ENCODE measurements at regions not wholly inside any gene's neighbourhood (a gene's known extent, or its start where the extent isn't known, plus 50 kb on each side); places are given as distances from the start of the nearest gene placed in this dataset.
A peak's percentile ranks its signal among the peaks of the same experiment; 100 is the strongest.

DNA sequence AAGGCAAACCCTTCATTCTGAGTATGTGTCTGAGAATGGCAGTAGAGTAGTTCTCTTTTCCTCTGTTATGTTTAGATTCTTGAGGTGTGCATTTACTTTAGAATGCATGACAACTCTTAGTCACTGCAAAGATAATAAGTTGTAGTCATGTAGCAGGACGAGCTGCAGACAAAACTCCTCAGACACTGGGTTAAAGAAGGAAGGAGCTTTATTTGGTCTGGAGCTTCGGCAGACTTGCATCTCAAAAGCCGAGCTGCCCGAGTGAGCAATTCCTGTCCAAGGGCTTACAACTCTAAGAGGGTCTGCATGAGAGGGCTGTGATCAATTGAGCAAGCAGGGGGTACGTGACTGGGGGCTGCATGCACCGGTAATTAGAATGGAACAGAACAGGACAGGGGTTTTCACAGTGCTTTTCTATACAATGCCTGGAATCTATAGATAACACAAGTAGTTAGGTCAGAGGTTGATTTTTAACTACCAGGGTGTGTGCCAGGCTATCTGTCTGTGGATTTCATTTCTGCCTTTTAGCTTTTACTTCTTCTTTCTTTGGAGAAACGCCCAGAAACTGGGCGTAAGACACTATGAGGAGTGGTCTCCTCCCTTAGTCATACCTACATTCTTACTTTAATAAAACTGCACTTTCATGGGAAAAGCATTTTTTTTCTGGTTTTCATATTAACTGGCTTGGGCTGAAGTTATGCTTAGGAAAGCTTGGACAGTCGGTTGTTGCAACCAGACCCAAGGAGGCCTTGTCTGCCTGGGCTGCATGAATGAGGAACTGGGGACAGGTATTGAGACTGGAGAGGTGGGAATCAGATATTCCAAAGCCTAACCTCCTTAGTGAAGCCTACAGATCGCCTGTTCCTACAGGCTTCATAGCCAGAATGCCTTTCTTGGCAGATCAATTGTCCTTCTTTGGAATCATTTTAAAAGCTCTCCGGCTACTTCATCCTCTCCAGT is 115.1 kb downstream of the RHOU start:
- no peak for DNase-seq

DNA sequence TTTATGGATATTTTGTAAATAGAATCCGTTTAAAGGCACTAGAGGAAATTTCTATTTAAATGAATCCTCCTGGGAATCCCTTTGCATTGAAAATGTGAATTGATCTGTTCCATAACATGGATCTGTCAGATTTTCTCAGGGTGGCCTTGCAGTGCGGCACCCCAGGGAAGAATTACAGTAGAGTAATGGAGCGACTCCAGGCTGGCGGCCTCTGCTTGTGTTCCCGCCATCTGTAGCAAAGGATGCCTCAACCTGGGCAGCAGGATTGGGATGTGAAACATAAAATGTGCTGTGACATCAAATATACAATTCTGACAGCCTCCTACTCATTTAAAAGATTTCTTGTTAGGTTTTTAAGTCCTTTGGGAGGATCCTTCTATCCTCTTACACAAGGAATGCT is 115.9 kb downstream of the RHOU start:
- DNase-seq, result no peak

- no peak for DNase-seq
These were observed 116.3 kb downstream of the RHOU start for GRCh38 chr1:228851618-228852017.

GRCh38 chr1:228852024-228852423 is 116.7 kb downstream of the RHOU start:
- DNase-seq, result no peak

GRCh38 chr1:228852511-228853088 is 117.3 kb downstream of the RHOU start:
- DNase-seq, result no peak

GRCh38 chr1:228853191-228853590 is 117.9 kb downstream of the RHOU start:
- DNase-seq, result no peak

GRCh38 chr1:228853637-228854036 is 118.4 kb downstream of the RHOU start:
- DNase-seq, result no peak

GRCh38 chr1:228854907-228855306 is 119.6 kb downstream of the RHOU start:
- no peak for DNase-seq

DNA sequence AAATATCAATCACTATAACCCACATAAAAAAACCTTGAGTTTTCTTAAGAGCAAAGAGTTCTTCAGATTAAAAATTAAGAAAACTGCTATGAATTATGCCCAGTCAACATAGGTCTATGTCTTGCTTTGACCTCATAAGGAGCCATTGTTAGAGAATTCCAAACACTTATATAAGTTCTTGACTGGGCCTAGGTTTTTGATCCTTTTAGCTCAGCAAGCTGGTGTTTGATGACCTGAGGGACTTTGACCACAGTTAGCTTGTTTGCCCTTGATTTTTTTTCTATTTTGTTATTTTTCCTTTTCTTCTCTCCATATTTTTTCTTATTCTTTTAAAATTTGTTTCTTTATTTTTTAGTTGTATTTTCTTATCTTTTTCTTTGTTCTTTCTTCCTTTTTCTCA is 122.3 kb downstream of the RHOU start:
- DNase-seq, result no peak

DNA sequence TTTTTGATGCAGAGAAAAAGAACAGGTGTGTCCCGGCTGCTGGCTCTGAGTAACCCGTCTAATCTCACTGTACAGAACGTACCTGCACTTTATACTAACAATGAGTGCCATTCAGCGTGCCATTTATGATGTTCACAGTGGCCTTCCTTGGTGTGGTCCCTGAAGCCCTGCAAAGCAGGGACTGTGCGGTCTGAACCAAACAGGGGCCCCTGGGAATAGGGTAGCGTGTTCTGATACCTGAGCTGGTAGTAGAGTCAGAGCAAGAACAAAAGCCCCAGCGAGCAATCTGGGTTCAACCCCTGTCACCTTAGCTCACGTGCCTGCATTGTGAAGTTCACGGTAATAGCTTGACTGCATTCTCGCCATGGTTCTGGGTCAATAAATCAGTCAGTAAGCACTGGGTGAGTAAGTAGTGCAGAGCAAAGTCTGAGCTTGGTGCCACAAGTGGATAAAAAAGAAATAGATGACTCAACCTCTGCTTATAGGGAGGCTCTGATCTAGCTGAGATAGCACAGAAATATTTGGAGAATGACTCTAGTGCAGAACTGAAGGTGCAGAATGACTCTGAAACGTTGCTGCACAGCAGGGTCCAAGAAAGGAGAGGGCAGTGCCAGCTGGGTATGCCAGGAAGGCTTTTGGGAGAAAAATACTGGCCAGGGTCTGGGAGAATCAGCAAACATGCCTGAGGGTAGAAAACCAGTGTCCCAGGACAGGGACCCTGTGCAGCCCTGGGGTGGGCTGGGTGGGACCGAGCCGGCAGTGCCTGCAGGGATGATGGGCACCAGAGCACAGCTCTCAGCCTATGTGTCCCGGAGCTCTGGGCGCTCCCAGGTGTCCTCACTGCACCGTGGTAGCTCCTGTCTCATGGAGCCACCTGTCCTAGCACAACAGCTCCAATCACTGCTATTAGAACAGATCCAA is 125.9 kb downstream of the RHOU start:
- peak; percentile 58 for DNase-seq

DNA sequence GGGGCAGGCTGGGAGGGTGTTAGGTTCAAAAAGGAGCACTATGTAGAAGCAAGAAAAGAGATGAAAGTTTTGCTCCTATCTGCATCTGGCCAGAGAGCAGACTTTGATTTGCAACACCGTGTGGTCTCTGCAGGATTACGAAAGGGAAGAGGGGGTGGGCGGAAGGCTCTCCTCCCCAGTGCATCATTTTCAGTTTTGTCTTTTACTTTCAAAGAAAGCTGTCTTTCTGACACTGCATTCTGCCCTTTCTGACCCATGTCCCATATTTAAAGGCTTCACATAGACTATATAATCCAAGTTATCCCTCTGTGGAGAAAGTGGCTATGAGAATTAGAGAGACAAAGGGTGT is 126.5 kb downstream of the RHOU start:
- DNase-seq, result no peak

- no peak for DNase-seq
These were observed 127.5 kb downstream of the RHOU start for GRCh38 chr1:228862542-228863505.

DNA sequence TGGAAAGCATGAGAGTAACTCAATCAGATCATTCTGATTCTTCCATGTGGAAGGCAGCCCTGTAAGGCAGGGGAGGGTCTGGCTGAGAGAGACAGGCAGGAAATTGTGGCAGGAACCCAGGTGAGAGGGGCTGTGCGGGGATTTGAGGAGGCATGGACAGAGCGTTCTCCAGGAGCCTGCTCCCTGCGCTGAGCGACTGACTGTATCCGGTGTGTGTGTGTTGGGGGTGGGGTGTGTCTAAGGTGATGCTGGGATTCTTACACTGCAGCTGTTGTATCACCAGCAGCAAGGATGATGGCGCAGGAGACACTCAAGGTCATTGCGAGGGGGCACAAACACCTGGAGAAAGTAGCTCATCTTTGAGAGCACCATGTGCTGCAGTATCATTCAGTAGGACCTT is 128.5 kb downstream of the RHOU start:
- DNase-seq, result no peak

DNA sequence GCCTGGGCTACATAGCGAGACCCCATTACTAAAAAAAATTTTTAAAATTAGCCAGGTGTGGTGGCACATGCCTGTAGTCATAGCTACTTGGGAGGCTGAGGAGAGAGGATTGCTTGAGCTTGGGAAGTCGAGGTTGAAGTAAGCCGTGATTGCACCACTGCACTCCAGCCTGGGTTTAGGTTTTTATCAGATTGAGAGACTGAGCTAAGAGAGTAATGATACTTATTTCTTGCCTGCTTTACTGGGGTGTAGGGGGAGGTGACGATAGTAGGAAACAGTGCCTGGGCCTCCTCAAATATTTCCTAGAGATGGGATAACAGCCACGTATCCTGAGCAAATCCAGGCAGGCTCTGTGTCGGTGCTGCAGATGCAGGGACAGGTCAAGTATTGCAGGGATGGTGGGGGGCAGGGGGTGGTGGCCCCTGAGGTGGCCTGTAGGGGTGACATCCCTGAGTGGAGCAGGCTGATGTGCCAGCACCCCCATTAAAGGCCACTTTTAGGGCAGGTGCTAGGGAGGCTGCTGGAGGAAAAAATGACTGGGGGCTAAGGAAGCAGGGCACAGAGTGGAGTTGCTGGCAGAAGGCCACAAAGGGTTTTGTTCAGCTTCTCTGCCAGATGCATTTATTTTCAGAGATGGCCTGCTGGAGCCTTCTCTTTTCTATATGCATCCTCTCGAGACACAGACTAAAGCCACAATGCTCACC is 130.5 kb downstream of the RHOU start:
- no peak for DNase-seq

DNA sequence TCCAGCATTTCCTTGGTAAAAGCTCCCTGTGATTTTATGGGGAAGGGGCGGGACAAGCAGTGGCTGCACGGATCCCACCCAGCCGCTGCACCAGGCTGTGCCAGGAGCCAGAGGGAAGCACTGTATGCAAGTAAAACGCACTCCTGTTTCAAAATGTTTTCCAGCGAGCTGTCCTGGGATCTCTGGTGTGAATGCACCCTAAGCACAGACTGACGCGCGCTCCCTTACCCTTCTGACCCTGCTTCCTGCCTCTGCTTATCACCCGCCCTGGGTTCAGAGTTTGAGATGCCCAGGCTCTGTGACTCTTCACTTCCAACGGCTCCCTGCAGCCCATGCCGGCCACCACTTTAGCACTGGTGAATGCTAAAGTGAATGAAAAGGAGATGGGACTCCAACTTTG is 131.2 kb downstream of the RHOU start:
- DNase-seq, result no peak

- peak; percentile 45 for DNase-seq
These were observed 132.1 kb downstream of the RHOU start for GRCh38 chr1:228867108-228867950.

GRCh38 chr1:228867951-228868730 is 132.9 kb downstream of the RHOU start:
- DNase-seq, result peak; percentile 91

GRCh38 chr1:228868731-228869024 is 133.4 kb downstream of the RHOU start:
- DNase-seq, result no peak

DNA sequence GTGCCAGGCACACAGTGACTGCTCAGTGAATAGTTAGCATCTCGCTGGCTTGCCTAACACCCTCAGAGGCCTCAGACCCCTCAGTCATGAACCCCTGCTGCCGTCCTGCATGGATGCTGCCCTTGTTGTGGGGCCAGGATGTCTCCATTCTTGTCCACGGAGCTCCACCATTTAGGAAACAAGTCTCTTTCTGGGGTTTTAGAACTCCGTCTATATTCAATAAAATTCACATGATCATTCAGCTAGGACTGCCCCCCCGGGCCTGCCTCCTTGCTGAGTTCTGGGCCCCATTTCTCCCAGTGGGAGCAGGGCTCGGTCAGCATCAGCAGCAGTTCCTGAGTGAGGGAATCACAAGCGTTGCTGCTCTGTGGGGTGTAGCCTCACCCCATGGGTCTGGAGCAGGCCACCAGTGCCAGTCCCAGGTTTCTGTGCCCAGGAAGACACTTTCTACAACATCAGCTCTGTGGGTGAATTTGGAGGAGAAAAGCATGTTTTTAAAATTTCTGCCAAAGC is 134.1 kb downstream of the RHOU start:
- DNase-seq, result no peak
